Stomach (tissue), 4 donors: ENCODE measurements at regions not wholly inside any gene's neighbourhood (a gene's known extent, or its start where the extent isn't known, plus 50 kb on each side); places are given as distances from the start of the nearest gene placed in this dataset.

ENCODE experiments used
- CTCF ChIP-seq, 7 experiments: fragments of 450-650 bp in 4 of 7; fragments of 200-600 bp in 3 of 7; sonication (generic) in 3 of 7; IDR thresholded peaks; one replicate each; pipeline ENCODE4 v1.5.1; 2016 to 2019; ENCODE audit warnings: antibody characterized with exemption in 7 of 7, control low read depth in 2 of 7, mild to moderate bottlenecking in 1 of 7
- EP300 ChIP-seq: sonication (generic); formaldehyde crosslinking; IDR thresholded peaks from one replicate; pipeline ENCODE4 v1.6.1; 2017; ENCODE audit warnings: antibody characterized with exemption
- POLR2A ChIP-seq, 4 donors: fragments of 450-650 bp; IDR thresholded peaks; one replicate each; pipeline ENCODE4 v1.6.1; 2016; ENCODE audit warnings: antibody characterized with exemption in 4 of 4, control low read depth in 2 of 4, mild to moderate bottlenecking in 1 of 4, moderate library complexity in 1 of 4
- POLR2AphosphoS5 ChIP-seq, 3 donors: sonication (generic); formaldehyde crosslinking; IDR thresholded peaks; one replicate each; pipeline ENCODE4 v1.6.1; 2016; ENCODE audit warnings: antibody characterized with exemption in 3 of 3

GRCh38 chr10:108735380-108735779 is 1187.9 kb downstream of the XPNPEP1 start:
- no peak for TF ChIP-seq CTCF (IDR thresholded peaks at IDR 0.05)
- no peak for TF ChIP-seq POLR2AphosphoS5 (IDR thresholded peaks at IDR 0.05)
- TF ChIP-seq EP300, result no peak
- no peak for TF ChIP-seq POLR2A (IDR thresholded peaks at IDR 0.05)
